ENCODE measurements at regions not wholly inside any gene's neighbourhood (a gene's known extent, or its start where the extent isn't known, plus 50 kb on each side); places are given as distances from the start of the nearest gene placed in this dataset.

DNA sequence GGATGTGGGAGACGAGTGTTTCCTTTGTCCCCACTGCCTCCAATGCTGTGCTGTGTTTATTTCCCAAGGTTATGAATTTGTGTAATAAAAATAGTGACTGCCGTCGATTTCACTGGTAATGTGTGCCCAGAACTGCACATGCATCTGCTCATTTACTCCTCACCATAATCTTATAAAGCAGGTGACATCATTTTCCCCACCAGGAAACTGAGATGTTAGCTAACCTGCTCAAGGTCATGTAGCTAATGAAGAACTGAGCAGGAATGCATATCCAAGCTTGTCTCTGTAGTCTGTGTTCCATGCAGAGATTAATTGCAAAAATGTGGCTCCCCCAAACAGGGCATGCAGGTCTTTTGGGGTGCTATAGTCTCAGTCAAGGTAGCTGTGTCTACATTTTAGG is 224.4 kb downstream of the TENT4A start:
- DNase-seq (ENCODE audit: low read depth) = no peak
- no peak overlapping the region for H3K4me3 ChIP-seq (ENCODE audit: low read depth, low read length)

GRCh38 chr5:6941631-6942030 is 228.4 kb downstream of the TENT4A start:
- TF ChIP-seq, protein P1, sequence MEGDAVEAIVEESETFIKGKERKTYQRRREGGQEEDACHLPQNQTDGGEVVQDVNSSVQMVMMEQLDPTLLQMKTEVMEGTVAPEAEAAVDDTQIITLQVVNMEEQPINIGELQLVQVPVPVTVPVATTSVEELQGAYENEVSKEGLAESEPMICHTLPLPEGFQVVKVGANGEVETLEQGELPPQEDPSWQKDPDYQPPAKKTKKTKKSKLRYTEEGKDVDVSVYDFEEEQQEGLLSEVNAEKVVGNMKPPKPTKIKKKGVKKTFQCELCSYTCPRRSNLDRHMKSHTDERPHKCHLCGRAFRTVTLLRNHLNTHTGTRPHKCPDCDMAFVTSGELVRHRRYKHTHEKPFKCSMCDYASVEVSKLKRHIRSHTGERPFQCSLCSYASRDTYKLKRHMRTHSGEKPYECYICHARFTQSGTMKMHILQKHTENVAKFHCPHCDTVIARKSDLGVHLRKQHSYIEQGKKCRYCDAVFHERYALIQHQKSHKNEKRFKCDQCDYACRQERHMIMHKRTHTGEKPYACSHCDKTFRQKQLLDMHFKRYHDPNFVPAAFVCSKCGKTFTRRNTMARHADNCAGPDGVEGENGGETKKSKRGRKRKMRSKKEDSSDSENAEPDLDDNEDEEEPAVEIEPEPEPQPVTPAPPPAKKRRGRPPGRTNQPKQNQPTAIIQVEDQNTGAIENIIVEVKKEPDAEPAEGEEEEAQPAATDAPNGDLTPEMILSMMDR (IDR thresholded peaks at IDR 0.05; ENCODE audit: insufficient read depth, low read depth, low read length, missing control alignments) = no peak
- no peak for DNase-seq (ENCODE audit: low read depth)
- no peak overlapping the region for H3K4me3 ChIP-seq (ENCODE audit: low read depth, low read length)

More for the DNA sequence above, 224.4 kb downstream of the TENT4A start:
- TF ChIP-seq, protein P1 (IDR thresholded peaks at IDR 0.05; ENCODE audit: insufficient read depth, low read depth, low read length, missing control alignments) = no peak

- no peak overlapping the region for H3K4me3 ChIP-seq (ENCODE audit: low read depth, low read length)
- no peak for DNase-seq (ENCODE audit: low read depth)
- TF ChIP-seq, protein P1 (IDR thresholded peaks at IDR 0.05; ENCODE audit: insufficient read depth, low read depth, low read length, missing control alignments) = no peak
Observed at GRCh38 chr5:6943197-6944112, 230.2 kb downstream of the TENT4A start.

GRCh38 chr5:6948562-6948961 is 235.3 kb downstream of the TENT4A start:
- H3K4me3 ChIP-seq (ENCODE audit: low read depth, low read length) = no peak overlapping the region
- TF ChIP-seq, protein P1 (IDR thresholded peaks at IDR 0.05; ENCODE audit: insufficient read depth, low read depth, low read length, missing control alignments) = no peak
- DNase-seq (ENCODE audit: low read depth) = no peak

- DNase-seq (ENCODE audit: low read depth) = no peak
- no peak overlapping the region for H3K4me3 ChIP-seq (ENCODE audit: low read depth, low read length)
- TF ChIP-seq, protein P1 (IDR thresholded peaks at IDR 0.05; ENCODE audit: insufficient read depth, low read depth, low read length, missing control alignments) = no peak
Observed at GRCh38 chr5:6949230-6949629, 236.0 kb downstream of the TENT4A start.

DNA sequence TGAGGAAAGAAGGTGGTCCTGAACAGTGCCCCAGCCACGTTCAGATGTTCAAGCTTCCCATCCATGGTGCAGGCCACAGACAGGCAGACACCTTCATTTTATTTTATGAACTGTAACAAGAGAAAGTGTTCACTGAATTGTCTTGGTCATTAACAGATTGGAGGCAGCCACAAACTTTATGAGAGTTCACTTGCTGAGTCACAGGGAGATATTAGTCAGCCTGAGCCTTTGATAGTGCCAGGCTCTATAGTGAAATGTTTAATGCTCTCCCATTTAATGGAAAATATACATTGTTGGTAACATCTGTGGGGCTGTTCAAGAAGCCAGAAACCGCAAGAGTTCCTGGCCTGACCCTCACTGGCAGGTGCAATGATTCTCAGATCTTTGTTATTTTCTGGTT is 237.0 kb downstream of the TENT4A start:
- no peak for DNase-seq (ENCODE audit: low read depth)
- no peak overlapping the region for H3K4me3 ChIP-seq (ENCODE audit: low read depth, low read length)
- TF ChIP-seq, protein P1 (IDR thresholded peaks at IDR 0.05; ENCODE audit: insufficient read depth, low read depth, low read length, missing control alignments) = no peak

All from GM12865 (cell line).